Chondrocyte (in vitro differentiated cells): ENCODE measurements at regions not wholly inside any gene's neighbourhood (a gene's known extent, or its start where the extent isn't known, plus 50 kb on each side); places are given as distances from the start of the nearest gene placed in this dataset.

Source experiments
- DNase-seq: peaks from one replicate; pipeline ENCODE4 v3.0.0; 2021; ENCODE audit warnings: mixed read lengths, low spot score
- H3K27ac Mint-ChIP-seq: one replicate; pipeline ENCODE4 v1.8.0; 2021; ENCODE audit warnings: mild to moderate bottlenecking, moderate library complexity, mixed read lengths; ENCODE audit not compliant: unreplicated experiment
- H3K27me3 Mint-ChIP-seq: 2 replicates; pipeline ENCODE4 v1.8.0; 2021; ENCODE audit warnings: low read depth, mixed read lengths
- H3K36me3 Mint-ChIP-seq: 2 replicates; pipeline ENCODE4 v1.8.0; 2021; ENCODE audit warnings: low read depth, mixed read lengths
- H3K4me1 Mint-ChIP-seq: 2 replicates; pipeline ENCODE4 v1.8.0; 2021; ENCODE audit warnings: low read depth, mild to moderate bottlenecking, mixed read lengths
- H3K4me3 Mint-ChIP-seq: one replicate; pipeline ENCODE4 v1.8.0; 2021; ENCODE audit warnings: mild to moderate bottlenecking, moderate library complexity, mixed read lengths; ENCODE audit not compliant: unreplicated experiment
- H3K9me3 Mint-ChIP-seq: 2 replicates; pipeline ENCODE4 v1.8.0; 2021; ENCODE audit warnings: low read depth, mixed read lengths
- TF ChIP-seq, protein P1 (sequence below): fragments of 200-600 bp; sonication (generic); IDR thresholded peaks from 2 replicates; pipeline ENCODE4 v1.5.0; 2021; ENCODE audit warnings: antibody characterized with exemption, mild to moderate bottlenecking, moderate library complexity

- Mint-ChIP-seq H3K4me1 (peaks cover 37% of the 10 kb centered on the region), H3K4me3 (no peak overlapping the region), H3K27ac (no peak overlapping the region), H3K9me3 (no peaks in the 10 kb centered on the region), H3K36me3 (peaks cover 2% of the 10 kb centered on the region), H3K27me3 (no peaks in the 10 kb centered on the region)
- TF ChIP-seq, protein P1, sequence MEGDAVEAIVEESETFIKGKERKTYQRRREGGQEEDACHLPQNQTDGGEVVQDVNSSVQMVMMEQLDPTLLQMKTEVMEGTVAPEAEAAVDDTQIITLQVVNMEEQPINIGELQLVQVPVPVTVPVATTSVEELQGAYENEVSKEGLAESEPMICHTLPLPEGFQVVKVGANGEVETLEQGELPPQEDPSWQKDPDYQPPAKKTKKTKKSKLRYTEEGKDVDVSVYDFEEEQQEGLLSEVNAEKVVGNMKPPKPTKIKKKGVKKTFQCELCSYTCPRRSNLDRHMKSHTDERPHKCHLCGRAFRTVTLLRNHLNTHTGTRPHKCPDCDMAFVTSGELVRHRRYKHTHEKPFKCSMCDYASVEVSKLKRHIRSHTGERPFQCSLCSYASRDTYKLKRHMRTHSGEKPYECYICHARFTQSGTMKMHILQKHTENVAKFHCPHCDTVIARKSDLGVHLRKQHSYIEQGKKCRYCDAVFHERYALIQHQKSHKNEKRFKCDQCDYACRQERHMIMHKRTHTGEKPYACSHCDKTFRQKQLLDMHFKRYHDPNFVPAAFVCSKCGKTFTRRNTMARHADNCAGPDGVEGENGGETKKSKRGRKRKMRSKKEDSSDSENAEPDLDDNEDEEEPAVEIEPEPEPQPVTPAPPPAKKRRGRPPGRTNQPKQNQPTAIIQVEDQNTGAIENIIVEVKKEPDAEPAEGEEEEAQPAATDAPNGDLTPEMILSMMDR: no peak
- no peak for DNase-seq
These were observed 407.3 kb upstream of the FLRT2 start for GRCh38 chr14:85122690-85123089.

DNA sequence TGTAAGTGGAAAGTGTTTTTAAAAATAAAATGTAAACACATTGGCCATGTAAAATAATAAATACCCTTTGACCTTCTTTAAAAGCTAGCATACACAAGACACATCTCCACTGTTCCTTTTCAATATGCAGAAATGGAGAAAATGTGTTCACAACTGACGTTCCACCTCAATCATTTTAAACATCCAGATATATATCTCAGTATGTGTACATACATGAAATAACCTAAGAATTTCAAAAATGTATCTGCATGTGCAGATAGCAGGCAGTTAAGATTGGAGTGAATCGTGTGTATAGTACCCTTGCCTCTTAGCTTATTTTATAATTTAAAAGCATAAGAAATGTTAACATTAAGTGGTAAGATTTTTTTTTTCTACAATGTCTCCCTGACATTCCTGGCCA lies 406.2 kb upstream of the FLRT2 start:
- H3K27me3 Mint-ChIP-seq: no peaks in the 10 kb centered on the region
- no peaks in the 10 kb centered on the region for H3K9me3 Mint-ChIP-seq
- peaks cover 27% of the 10 kb centered on the region for H3K4me1 Mint-ChIP-seq
- no peak overlapping the region for H3K27ac Mint-ChIP-seq
- no peak for DNase-seq
- TF ChIP-seq, protein P1: no peak
- H3K4me3 Mint-ChIP-seq: no peak overlapping the region
- H3K36me3 Mint-ChIP-seq: peaks cover 2% of the 10 kb centered on the region

DNA sequence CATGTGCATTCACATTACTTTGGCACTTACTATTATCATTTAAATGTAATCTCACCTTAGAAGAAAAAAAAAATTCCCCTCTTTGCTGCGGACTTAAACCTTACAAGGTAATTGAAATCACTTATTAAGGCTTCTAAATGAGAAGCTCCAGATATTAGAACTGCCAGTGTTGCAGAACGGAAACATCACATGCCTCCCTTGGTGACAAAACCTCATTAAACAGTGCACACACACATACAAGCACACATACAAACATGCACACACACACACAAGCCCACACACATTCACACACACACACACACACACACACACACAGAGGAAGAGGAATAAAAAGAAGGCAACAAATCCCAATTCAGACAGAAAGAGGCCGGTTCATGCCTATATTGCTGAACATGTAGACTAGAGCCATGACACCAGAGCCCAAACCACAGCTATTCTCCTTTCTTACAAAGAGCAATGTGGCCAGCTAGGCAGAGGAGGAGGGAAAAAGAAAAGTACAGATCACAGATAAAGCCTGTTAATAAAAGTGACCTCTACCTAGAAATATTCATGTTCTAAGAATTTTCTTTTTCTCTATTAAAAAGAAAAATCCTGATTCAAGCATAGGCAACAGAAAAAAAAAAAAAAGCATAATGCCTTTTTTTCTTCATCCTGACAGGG lies 405.2 kb upstream of the FLRT2 start:
- no peaks in the 10 kb centered on the region for H3K27me3 Mint-ChIP-seq

GRCh38 chr14:85125291-85125670 lies 404.7 kb upstream of the FLRT2 start:
- TF ChIP-seq, protein P1: no peak

More for the DNA sequence above, 405.2 kb upstream of the FLRT2 start:
- TF ChIP-seq, protein P1: no peak
- Mint-ChIP-seq H3K27ac (no peak overlapping the region), H3K4me3 (no peak overlapping the region), H3K9me3 (no peaks in the 10 kb centered on the region), H3K36me3 (no peaks in the 10 kb centered on the region), H3K4me1 (peaks cover 27% of the 10 kb centered on the region)
- DNase-seq: no peak

DNA sequence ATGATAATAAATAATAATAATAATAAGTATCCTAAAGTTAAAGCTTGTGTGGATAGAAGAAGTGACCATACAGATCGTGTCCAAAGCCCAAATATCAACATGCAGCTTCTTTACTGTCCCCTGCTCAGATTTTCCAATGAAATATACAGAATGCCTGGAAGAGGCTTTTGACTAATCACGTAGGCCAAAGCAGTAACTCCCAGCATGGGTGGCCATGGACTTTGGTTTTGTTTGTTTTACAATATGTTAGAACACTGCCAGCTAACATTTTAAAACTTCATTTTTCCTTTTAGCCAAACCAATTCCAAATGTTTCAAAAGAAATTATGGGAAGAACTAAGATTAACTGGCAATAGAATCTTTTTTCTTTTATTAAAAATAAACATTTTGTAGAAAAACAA lies 400.0 kb upstream of the FLRT2 start:
- TF ChIP-seq, protein P1: no peak
- Mint-ChIP-seq H3K27ac (no peak overlapping the region), H3K27me3 (no peaks in the 10 kb centered on the region), H3K9me3 (peaks cover 11% of the 10 kb centered on the region), H3K4me3 (no peak overlapping the region), H3K4me1 (peaks cover 4% of the 10 kb centered on the region), H3K36me3 (peaks cover under 1% of the 10 kb centered on the region)
- no peak for DNase-seq

More at GRCh38 chr14:85125291-85125670, 404.7 kb upstream of the FLRT2 start:
- Mint-ChIP-seq H3K9me3 (no peaks in the 10 kb centered on the region), H3K4me1 (peaks cover 27% of the 10 kb centered on the region), H3K36me3 (no peaks in the 10 kb centered on the region), H3K27me3 (no peaks in the 10 kb centered on the region), H3K27ac (no peak overlapping the region), H3K4me3 (no peak overlapping the region)
- no peak for DNase-seq
